HG03108 (cell line): ENCODE measurements at regions not wholly inside any gene's neighbourhood (a gene's known extent, or its start where the extent isn't known, plus 50 kb on each side); places are given as distances from the start of the nearest gene placed in this dataset.

ENCODE experiments used
- ATAC-seq: cut with Tn5 transposase; IDR thresholded peaks from one replicate; pipeline ENCODE4 v1.9.1; 2021; ENCODE audit warnings: moderate library complexity; ENCODE audit not compliant: unreplicated experiment

GRCh38 chr9:134214386-134214765 lies 50.0 kb upstream of the RNU6ATAC start:
- ATAC-seq: no peak

GRCh38 chr9:134214766-134215419 lies 50.5 kb upstream of the RNU6ATAC start:
- no peak for ATAC-seq

GRCh38 chr9:134215420-134215698 lies 51.0 kb upstream of the RNU6ATAC start:
- no peak for ATAC-seq

GRCh38 chr9:134215699-134216448 lies 51.5 kb upstream of the RNU6ATAC start:
- ATAC-seq: no peak

GRCh38 chr9:134216449-134216951 lies 52.1 kb upstream of the RNU6ATAC start:
- no peak for ATAC-seq

- no peak for ATAC-seq
These were observed 52.6 kb upstream of the RNU6ATAC start for GRCh38 chr9:134216961-134217360.

- ATAC-seq: no peak
These were observed 53.3 kb upstream of the RNU6ATAC start for GRCh38 chr9:134217431-134218210.

GRCh38 chr9:134218230-134218629 lies 53.9 kb upstream of the RNU6ATAC start:
- ATAC-seq: no peak

- ATAC-seq: no peak
These were observed 55.3 kb upstream of the RNU6ATAC start for GRCh38 chr9:134219646-134220060.

GRCh38 chr9:134220311-134220710 lies 55.9 kb upstream of the RNU6ATAC start:
- ATAC-seq: no peak

GRCh38 chr9:134221273-134222017 lies 57.1 kb upstream of the RNU6ATAC start:
- ATAC-seq: no peak

- ATAC-seq: no peak
These were observed 57.7 kb upstream of the RNU6ATAC start for GRCh38 chr9:134222018-134222573.

GRCh38 chr9:134223091-134223490 lies 58.7 kb upstream of the RNU6ATAC start:
- no peak for ATAC-seq

- ATAC-seq: no peak
These were observed 59.3 kb upstream of the RNU6ATAC start for GRCh38 chr9:134223591-134224122.

- ATAC-seq: no peak
These were observed 59.8 kb upstream of the RNU6ATAC start for GRCh38 chr9:134224127-134224526.

- ATAC-seq: no peak
These were observed 60.3 kb upstream of the RNU6ATAC start for GRCh38 chr9:134224567-134225093.

- ATAC-seq: no peak
These were observed 60.8 kb upstream of the RNU6ATAC start for GRCh38 chr9:134225186-134225585.

GRCh38 chr9:134225816-134226215 lies 61.5 kb upstream of the RNU6ATAC start:
- ATAC-seq: no peak

GRCh38 chr9:134226221-134226930 lies 62.0 kb upstream of the RNU6ATAC start:
- no peak for ATAC-seq
